Mammary epithelial cell (primary cell): ENCODE measurements at regions not wholly inside any gene's neighbourhood (a gene's known extent, or its start where the extent isn't known, plus 50 kb on each side); places are given as distances from the start of the nearest gene placed in this dataset.

Experiments
- CTCF ChIP-seq, 2 donors: IDR thresholded peaks in 1 of 2; conservative IDR thresholded peaks in 1 of 2; 2 replicates each; pipeline ENCODE4 v1.5.1; 2011 to 2012; ENCODE audit warnings: inconsistent platforms in 2 of 2, low read length in 2 of 2, mild to moderate bottlenecking in 2 of 2, control low read depth in 1 of 2, low read depth in 1 of 2; ENCODE audit not compliant: insufficient read depth in 1 of 2; ENCODE audit errors: extremely low read depth in 1 of 2
- EZH2 ChIP-seq: IDR thresholded peaks from 2 replicates; pipeline ENCODE4 v1.6.1; 2012; ENCODE audit warnings: low read length, inconsistent platforms, borderline replicate concordance

GRCh38 chr5:168042284-168043068 lies 249.0 kb upstream of the WWC1 start:
- TF ChIP-seq CTCF (conservative IDR thresholded peaks at IDR 0.05 in 1 of 2, IDR thresholded peaks at IDR 0.05 in 1 of 2; ENCODE audit: extremely low read depth in 1 of 2, insufficient read depth in 1 of 2, low read depth in 1 of 2, low read length in 2 of 2) (no peak), EZH2 (no peak)
